Stimulated activated naive B cell treated with anti-CD40 and anti-IgM and Interleukin-4, amounts not matched to agents 10 μg/mL and 1 μg/mL and 100 μg/mL, for 72 hours (primary cell): ENCODE measurements at regions not wholly inside any gene's neighbourhood (a gene's known extent, or its start where the extent isn't known, plus 50 kb on each side); places are given as distances from the start of the nearest gene placed in this dataset.

ENCODE experiments used
- ATAC-seq, 2 donors: fragments of 150-1000 bp; cut with Tn5 transposase; replicated peaks; 2 replicates each; pipeline ENCODE4 v1.10.0; 2021; ENCODE audit warnings: moderate library complexity in 1 of 2
- DNase-seq: peaks from one replicate; pipeline ENCODE4 v3.0.0; 2021
- H3K27ac Mint-ChIP-seq: one replicate; pipeline ENCODE4 v1.8.0; 2022; ENCODE audit warnings: mild to moderate bottlenecking, mixed read lengths
- H3K27me3 Mint-ChIP-seq, 2 donors: one replicate each; pipeline ENCODE4 v1.8.0; 2022; ENCODE audit warnings: mixed read lengths in 2 of 2
- H3K36me3 Mint-ChIP-seq, 2 donors: one replicate each; pipeline ENCODE4 v1.8.0; 2022; ENCODE audit warnings: mixed read lengths in 2 of 2, mild to moderate bottlenecking in 1 of 2
- H3K4me1 Mint-ChIP-seq, 2 donors: one replicate each; pipeline ENCODE4 v1.8.0; 2022; ENCODE audit warnings: mixed read lengths in 2 of 2, mild to moderate bottlenecking in 1 of 2
- H3K4me3 Mint-ChIP-seq, 2 donors: one replicate each; pipeline ENCODE4 v1.8.0; 2022; ENCODE audit warnings: mild to moderate bottlenecking in 2 of 2, mixed read lengths in 2 of 2, moderate library complexity in 1 of 2
- H3K9me3 Mint-ChIP-seq, 2 donors: one replicate each; pipeline ENCODE4 v1.8.0; 2022; ENCODE audit warnings: mixed read lengths in 2 of 2, mild to moderate bottlenecking in 1 of 2

DNA sequence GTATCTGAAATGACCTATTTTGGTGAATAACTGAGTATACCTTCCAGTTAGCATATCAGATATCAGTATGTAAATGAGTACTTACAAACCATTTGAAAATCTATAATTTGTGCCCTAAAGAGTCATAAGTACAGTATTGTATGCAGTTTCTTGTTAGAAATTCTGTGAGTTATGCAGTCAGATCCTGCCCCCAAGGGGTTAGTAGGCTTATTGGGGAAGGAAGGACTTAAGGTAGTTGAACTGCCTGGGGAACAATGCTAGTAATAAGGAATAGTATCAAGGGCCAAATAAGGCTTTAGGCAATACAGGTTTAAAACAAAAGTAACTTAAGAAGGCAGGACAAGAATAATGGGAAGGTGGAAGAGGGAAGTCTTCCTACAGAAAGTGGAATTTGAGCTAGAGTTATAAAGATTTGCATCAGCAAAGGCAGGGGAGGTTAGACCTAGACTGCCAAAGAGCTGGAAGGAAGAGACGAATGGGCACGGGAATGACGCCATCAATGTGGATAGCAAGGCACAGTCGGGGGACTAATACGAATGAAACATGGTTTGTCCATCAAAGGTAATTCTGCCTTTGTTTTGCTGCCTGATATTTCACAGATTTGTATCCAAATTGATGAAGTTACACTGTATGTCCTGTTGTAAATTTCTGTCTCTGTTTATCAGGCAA is 182.9 kb upstream of the DPYD start:
- ATAC-seq = no peak
- no peaks in the 10 kb centered on the region for H3K36me3 Mint-ChIP-seq

DNA sequence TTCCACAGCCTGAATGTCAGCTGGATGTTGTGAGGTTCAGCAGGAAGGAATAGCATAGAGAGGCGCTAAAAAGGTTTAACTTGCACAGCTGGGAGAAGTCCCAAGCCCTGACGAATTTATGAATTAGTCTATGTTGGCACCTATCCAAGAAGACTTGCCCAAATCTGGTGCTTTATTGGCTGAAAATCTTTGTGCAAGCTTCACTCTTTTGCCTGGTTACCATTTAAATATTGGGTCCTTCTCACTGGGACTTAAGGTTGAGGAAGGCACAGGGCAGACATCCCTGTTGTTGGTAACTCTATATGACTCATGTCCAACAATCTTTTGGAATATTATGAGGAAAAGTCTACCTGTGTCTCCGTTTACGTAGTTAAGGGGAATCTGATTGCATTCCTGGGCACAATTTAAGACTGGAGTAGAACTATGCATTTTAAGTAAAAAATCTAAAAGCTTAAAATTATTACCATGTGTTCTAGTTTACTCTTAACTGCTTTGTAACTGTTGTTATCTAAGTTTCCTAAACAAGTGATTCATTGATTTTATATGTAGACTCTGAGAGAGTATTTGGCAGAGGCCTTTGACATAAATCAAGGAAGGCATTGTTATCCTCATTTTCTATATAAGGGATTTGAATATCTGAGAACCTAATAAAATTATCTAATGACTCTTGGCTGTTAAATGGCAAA is 181.7 kb upstream of the DPYD start:
- ATAC-seq (no peak), DNase-seq (no peak)
- Mint-ChIP-seq H3K36me3 (no peaks in the 10 kb centered on the region), H3K27ac (no peak overlapping the region), H3K27me3 (no peaks in the 10 kb centered on the region), H3K4me1 (no peaks in the 10 kb centered on the region), H3K9me3 (peaks cover 4 to 8% of the 10 kb centered on the region in 2 donors), H3K4me3 (no peak overlapping the region)

More for the DNA sequence above, 182.9 kb upstream of the DPYD start:
- H3K27ac Mint-ChIP-seq = no peak overlapping the region
- H3K4me3 Mint-ChIP-seq = no peak overlapping the region
- no peak for DNase-seq
- H3K4me1 Mint-ChIP-seq = no peaks in the 10 kb centered on the region
- no peaks in the 10 kb centered on the region for H3K27me3 Mint-ChIP-seq
- H3K9me3 Mint-ChIP-seq = peaks cover 12 to 17% of the 10 kb centered on the region in 2 donors

- Mint-ChIP-seq H3K4me1 (no peaks in the 10 kb centered on the region), H3K4me3 (no peak overlapping the region), H3K36me3 (no peaks in the 10 kb centered on the region), H3K9me3 (peaks cover 0 to 3% of the 10 kb centered on the region in 2 donors), H3K27me3 (no peaks in the 10 kb centered on the region), H3K27ac (no peak overlapping the region)
- DNase-seq (no peak), ATAC-seq (no peak)
These were observed 180.5 kb upstream of the DPYD start for GRCh38 chr1:98101364-98101763.

GRCh38 chr1:98099501-98099900 is 178.7 kb upstream of the DPYD start:
- no peak overlapping the region for H3K4me3 Mint-ChIP-seq
- no peaks in the 10 kb centered on the region for H3K27me3 Mint-ChIP-seq
- ATAC-seq (no peak), DNase-seq (no peak)
- H3K36me3 Mint-ChIP-seq = no peaks in the 10 kb centered on the region
- no peaks in the 10 kb centered on the region for H3K9me3 Mint-ChIP-seq
- no peak overlapping the region for H3K27ac Mint-ChIP-seq
- H3K4me1 Mint-ChIP-seq = no peaks in the 10 kb centered on the region

GRCh38 chr1:98098473-98098872 is 177.6 kb upstream of the DPYD start:
- no peak for DNase-seq
- H3K27ac Mint-ChIP-seq = no peak overlapping the region
- ATAC-seq = no peak

DNA sequence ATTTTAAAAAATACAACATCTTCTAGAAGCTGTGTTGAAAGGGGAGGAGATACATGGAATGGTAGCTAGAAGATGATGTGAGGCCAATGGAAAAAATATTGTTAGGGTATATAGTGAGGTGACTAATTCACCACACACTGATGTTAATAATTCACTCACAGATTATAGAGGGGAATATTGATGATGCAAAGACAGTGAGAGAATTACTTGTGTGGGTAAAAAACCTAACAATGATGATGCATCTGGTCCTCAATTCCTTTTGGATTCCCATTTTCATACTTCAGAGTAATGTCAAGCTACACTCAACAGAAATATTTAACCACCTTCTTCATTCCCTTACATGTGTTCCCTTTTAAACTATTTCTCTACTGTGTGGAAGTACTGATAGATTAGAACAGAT is 169.5 kb upstream of the DPYD start:
- no peaks in the 10 kb centered on the region for H3K27me3 Mint-ChIP-seq
- H3K4me3 Mint-ChIP-seq = no peak overlapping the region
- no peak for DNase-seq
- H3K36me3 Mint-ChIP-seq = no peaks in the 10 kb centered on the region
- no peaks in the 10 kb centered on the region for H3K9me3 Mint-ChIP-seq
- no peaks in the 10 kb centered on the region for H3K4me1 Mint-ChIP-seq
- ATAC-seq = no peak
- H3K27ac Mint-ChIP-seq = no peak overlapping the region

More at GRCh38 chr1:98098473-98098872, 177.6 kb upstream of the DPYD start:
- Mint-ChIP-seq H3K27me3 (no peaks in the 10 kb centered on the region), H3K9me3 (no peaks in the 10 kb centered on the region), H3K36me3 (no peaks in the 10 kb centered on the region), H3K4me3 (no peak overlapping the region), H3K4me1 (no peaks in the 10 kb centered on the region)

DNA sequence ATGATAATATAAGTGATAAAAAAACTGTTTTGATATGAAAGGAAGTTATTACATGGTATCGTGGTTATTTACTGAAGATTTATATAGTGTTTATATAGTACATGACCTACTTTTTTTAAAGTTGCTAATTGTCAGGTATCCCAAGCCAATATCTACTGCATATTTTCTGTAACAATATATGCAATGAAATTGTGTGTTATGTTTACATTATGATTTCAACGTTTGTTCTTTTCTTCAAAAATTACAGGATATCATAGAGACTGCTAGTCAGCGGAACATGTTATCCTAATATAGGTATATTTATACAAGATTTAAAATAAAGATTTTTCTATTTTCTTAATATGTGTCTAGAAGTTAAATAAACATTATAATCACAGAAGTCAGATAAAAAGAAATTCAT is 167.5 kb upstream of the DPYD start:
- Mint-ChIP-seq H3K36me3 (no peaks in the 10 kb centered on the region), H3K4me3 (no peak overlapping the region), H3K4me1 (no peaks in the 10 kb centered on the region), H3K27ac (no peak overlapping the region), H3K9me3 (no peaks in the 10 kb centered on the region), H3K27me3 (peaks cover 0 to 4% of the 10 kb centered on the region in 2 donors)
- DNase-seq (no peak), ATAC-seq (no peak)

GRCh38 chr1:98086796-98087441 is 166.1 kb upstream of the DPYD start:
- Mint-ChIP-seq H3K4me1 (no peaks in the 10 kb centered on the region), H3K27me3 (peaks cover 0 to 4% of the 10 kb centered on the region in 2 donors), H3K9me3 (no peaks in the 10 kb centered on the region), H3K27ac (no peak overlapping the region), H3K36me3 (no peaks in the 10 kb centered on the region), H3K4me3 (no peak overlapping the region)
- DNase-seq = no peak
- ATAC-seq = no peak

DNA sequence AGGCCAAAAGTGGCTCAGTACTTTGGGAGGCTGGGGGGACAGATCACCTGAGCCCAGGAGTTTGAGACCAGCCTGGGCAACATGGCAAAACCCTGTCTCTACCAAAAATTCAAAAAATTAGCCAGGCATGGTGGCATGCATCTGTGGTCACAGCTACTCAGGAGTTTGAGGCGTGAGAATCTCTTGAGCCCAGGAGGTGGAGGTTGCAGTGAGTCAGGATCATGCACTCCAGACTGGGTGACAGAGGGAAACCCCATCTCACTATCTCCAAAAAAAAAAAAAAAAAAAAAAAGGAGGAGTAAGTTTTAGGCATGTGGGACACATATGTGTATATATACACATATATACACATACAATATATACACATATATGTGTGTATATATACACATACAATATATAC is 165.3 kb upstream of the DPYD start:
- Mint-ChIP-seq H3K4me3 (no peak overlapping the region), H3K9me3 (no peaks in the 10 kb centered on the region), H3K4me1 (no peaks in the 10 kb centered on the region), H3K27ac (no peak overlapping the region), H3K27me3 (peaks cover 0 to 4% of the 10 kb centered on the region in 2 donors), H3K36me3 (no peaks in the 10 kb centered on the region)
- ATAC-seq = no peak
- no peak for DNase-seq

- Mint-ChIP-seq H3K36me3 (no peaks in the 10 kb centered on the region), H3K27ac (no peak overlapping the region), H3K4me1 (no peaks in the 10 kb centered on the region), H3K9me3 (no peaks in the 10 kb centered on the region), H3K27me3 (peaks cover 0 to 4% of the 10 kb centered on the region in 2 donors), H3K4me3 (no peak overlapping the region)
- DNase-seq (no peak), ATAC-seq (no peak)
These were observed 163.4 kb upstream of the DPYD start for GRCh38 chr1:98084188-98084587.

GRCh38 chr1:98081944-98082343 is 161.1 kb upstream of the DPYD start:
- peaks cover 0 to 4% of the 10 kb centered on the region in 2 donors for H3K27me3 Mint-ChIP-seq
- no peaks in the 10 kb centered on the region for H3K9me3 Mint-ChIP-seq
- H3K4me1 Mint-ChIP-seq = no peaks in the 10 kb centered on the region
- ATAC-seq (no peak), DNase-seq (no peak)
- H3K4me3 Mint-ChIP-seq = no peak overlapping the region
- no peak overlapping the region for H3K27ac Mint-ChIP-seq
- H3K36me3 Mint-ChIP-seq = no peaks in the 10 kb centered on the region

DNA sequence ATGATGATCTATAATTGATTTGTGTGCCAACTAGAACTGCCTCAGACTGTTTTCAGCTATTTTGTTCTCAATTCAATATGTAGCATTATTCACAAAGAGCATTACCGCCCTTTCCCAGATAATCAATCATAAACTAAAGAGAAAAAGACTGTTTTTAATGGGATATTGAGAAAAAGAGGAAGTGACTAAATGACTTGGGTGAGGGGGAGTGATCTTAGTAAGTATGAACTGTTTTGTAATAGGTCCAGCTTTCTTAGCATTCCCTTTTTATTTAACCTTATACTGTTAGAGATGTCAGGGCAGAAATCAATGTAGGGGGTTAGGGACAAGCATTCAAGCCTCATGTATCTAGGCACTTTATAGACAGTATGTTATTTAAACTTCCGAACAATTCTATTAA is 157.8 kb upstream of the DPYD start:
- Mint-ChIP-seq H3K27ac (no peak overlapping the region), H3K4me1 (no peaks in the 10 kb centered on the region), H3K36me3 (no peaks in the 10 kb centered on the region), H3K27me3 (peaks cover 0 to under 1% of the 10 kb centered on the region in 2 donors), H3K9me3 (no peaks in the 10 kb centered on the region), H3K4me3 (no peak overlapping the region)
- DNase-seq (no peak), ATAC-seq (no peak)

- no peaks in the 10 kb centered on the region for H3K4me1 Mint-ChIP-seq
- no peaks in the 10 kb centered on the region for H3K36me3 Mint-ChIP-seq
- H3K9me3 Mint-ChIP-seq = no peaks in the 10 kb centered on the region
- no peak overlapping the region for H3K4me3 Mint-ChIP-seq
- DNase-seq = no peak
- H3K27ac Mint-ChIP-seq = no peak overlapping the region
- no peaks in the 10 kb centered on the region for H3K27me3 Mint-ChIP-seq
- no peak for ATAC-seq
These were observed 156.9 kb upstream of the DPYD start for GRCh38 chr1:98077691-98078090.

DNA sequence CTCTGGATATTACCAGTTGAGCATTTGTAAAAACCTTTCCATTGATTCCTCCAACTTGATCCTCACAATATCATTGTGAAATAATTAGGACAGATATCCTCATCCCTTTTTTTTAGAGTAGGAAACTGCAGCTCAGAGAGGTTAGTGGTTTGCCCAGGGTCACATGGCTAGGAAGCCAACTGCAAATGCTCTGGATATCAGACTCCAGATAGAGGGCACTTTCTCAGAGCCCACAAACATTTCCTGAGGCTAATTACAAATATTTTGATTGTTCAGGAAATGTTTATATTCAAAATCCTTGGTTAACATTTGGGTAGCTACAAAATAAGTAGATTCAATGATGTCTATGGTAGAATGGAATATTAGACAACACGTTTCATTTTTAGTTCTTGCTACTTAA is 154.8 kb upstream of the DPYD start:
- DNase-seq = no peak
- ATAC-seq = no peak
- Mint-ChIP-seq H3K27ac (no peak overlapping the region), H3K4me1 (no peaks in the 10 kb centered on the region), H3K9me3 (no peaks in the 10 kb centered on the region), H3K27me3 (peaks cover 0 to 4% of the 10 kb centered on the region in 2 donors), H3K36me3 (no peaks in the 10 kb centered on the region), H3K4me3 (no peak overlapping the region)

DNA sequence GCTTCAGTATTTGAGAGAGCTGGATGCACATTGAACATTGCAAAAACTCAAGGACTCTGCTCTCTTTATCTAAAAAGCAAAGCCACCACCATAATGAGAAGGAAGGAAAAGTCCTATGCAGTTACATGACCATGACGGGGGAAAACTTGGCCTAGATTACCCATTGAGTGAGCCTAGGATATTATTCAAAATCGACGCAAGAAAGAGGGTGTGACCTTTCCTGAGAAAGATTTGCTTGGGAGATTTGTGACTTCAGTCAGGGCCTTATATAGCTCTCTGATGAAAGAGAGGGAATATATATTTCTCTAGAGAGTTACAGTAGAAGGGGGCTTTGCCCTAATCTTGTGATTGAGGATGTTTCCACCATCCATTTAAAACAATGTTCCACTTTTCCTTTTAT is 153.0 kb upstream of the DPYD start:
- no peaks in the 10 kb centered on the region for H3K9me3 Mint-ChIP-seq
- H3K36me3 Mint-ChIP-seq = no peaks in the 10 kb centered on the region
- no peak overlapping the region for H3K4me3 Mint-ChIP-seq
- peaks cover 0 to 4% of the 10 kb centered on the region in 2 donors for H3K27me3 Mint-ChIP-seq
- no peaks in the 10 kb centered on the region for H3K4me1 Mint-ChIP-seq
- ATAC-seq (no peak), DNase-seq (no peak)
- H3K27ac Mint-ChIP-seq = no peak overlapping the region
